GM12892 (cell line): ENCODE measurements at regions not wholly inside any gene's neighbourhood (a gene's known extent, or its start where the extent isn't known, plus 50 kb on each side); places are given as distances from the start of the nearest gene placed in this dataset.
"Not testable (repeated sequence)": the region's sequence is repeated elsewhere in the genome, so short reads cannot be mapped to it uniquely, and the experiment has no call there.

Experiments
- DNase-seq: peaks from one replicate; pipeline ENCODE4 v3.0.0; 2011; ENCODE audit not compliant: insufficient read length
- FAIRE-seq: peaks from 2 replicates; lab custom pipeline; 2011; peaks lifted over from hg19 to GRCh38; lab: Jason Lieb, UNC
- POLR2A ChIP-seq: IDR thresholded peaks from 2 replicates; pipeline ENCODE4 v1.6.1; 2011; ENCODE audit warnings: low read depth, low read length, control low read depth
- POLR2AphosphoS5 ChIP-seq: IDR thresholded peaks from 2 replicates; pipeline ENCODE4 v1.6.1; 2011; ENCODE audit warnings: low read depth, low read length, control low read depth
- TAF1 ChIP-seq: IDR thresholded peaks from 2 replicates; pipeline ENCODE4 v1.6.1; 2011; ENCODE audit warnings: low read depth, mild to moderate bottlenecking, control low read depth, low read length, borderline replicate concordance

DNA sequence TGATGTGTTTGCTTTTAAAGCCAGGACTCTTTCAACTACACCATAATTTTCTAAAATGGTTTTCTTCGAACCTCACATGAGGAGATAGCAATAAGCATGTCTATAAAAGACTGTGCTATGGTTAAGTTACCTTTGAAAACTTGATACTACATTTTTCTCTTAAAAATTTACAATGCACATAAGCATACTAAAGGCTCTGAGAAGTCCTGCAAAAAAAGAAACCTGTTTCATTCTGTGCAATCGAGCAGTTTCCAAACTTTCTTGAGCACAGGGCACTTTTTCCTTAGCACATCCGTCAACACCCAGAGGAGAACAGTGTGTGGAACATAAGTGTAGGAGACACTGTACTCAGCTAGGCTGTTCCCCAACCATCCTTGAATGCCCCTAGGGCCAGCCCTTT lies 144.1 kb upstream of the ARHGAP20 start:
- TF ChIP-seq TAF1 (no peak), POLR2AphosphoS5 (no peak), POLR2A (no peak)

DNA sequence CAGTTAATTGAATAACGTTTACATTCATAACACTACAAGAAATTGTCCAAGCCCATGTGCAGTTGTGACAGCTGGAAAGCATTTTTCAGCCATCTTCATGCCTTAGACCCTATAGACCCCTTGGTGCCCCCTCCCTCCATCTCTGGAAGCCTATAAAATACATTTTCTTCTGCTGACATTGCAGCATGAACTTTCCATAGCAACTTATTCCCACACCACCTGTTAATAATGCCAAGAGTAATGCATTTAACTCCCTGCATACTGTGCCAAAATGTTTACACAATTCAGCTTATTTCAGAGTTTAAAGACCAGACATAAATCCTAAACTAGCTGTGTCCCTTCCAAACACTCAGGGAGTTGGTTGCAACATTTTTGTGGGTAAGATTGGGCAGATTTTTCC lies 143.0 kb upstream of the ARHGAP20 start:
- FAIRE-seq (no peak), DNase-seq (no peak)

More for the DNA sequence above, 144.1 kb upstream of the ARHGAP20 start:
- no peak for FAIRE-seq
- DNase-seq = no peak

DNA sequence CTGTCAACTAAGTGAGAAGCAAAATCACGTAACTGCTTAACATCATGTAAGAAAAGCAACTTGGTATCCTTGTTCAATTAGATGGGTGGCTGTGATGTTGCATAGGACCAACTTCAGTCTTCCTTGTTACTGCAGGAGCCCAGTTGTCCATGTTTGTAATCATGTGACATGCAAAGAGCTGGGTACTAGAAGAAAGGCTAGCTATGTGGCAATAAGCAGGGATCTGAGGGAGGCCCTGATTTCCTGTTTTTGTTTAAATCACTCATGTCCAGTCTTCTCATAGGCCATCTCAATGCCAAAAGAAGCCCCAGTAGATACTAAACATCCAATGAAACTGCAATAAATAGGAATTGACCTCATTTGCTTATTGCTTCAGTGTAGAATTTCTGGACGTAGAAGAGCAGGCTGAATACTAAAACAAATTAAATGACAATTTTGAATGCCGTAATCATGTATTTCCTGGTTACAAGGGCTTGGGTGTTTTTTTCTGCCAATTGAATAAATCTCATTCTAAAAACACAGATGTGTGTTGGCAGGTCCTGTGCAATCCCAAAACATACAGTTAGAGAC lies 140.8 kb upstream of the ARHGAP20 start:
- DNase-seq = no peak
- TF ChIP-seq POLR2AphosphoS5 (no peak), TAF1 (no peak)
- no peak for FAIRE-seq

More for the DNA sequence above, 143.0 kb upstream of the ARHGAP20 start:
- no peak for TF ChIP-seq POLR2A
- no peak for TF ChIP-seq TAF1
- no peak for TF ChIP-seq POLR2AphosphoS5

DNA sequence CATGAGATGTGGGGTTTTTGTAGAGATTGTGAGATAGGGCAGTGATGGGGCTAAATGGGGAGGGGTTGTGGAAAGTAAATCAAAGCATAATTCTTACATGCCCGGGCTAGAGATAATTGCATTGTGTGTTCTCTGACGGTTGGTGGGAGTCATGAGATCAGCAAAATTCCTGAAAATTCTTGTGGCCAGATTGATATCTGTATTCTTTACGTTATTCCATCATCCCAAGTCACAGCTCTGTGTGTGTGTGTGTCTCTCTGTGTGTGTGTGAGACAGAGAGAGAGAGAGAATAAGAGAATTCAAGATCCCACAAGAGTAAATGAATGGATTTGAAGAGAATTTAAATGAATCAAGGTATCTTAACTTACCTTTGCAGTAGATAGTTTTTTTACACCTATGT lies 138.6 kb upstream of the ARHGAP20 start:
- TF ChIP-seq POLR2AphosphoS5 (no peak), POLR2A (no peak), TAF1 (no peak)
- DNase-seq (no peak), FAIRE-seq (no peak)

DNA sequence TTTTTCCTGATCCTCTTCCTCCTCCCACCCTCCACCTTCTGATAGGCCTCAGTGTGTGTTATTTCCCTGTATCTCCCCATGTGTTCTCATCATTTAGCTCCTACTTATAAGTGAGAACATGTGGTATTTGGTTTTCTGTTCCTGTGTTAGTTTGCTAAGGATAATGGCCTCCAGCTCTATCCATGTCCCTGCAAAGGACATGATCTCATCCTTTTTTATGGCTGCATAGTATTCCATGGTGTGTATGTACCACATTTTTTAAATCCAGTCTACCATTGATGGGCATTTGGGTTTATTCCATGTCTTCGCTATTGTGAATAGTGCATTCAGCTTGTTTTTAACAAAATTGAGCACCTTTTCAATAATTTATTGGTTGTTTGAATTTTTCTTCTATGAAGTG lies 130.8 kb upstream of the ARHGAP20 start:
- not testable (repeated sequence) for DNase-seq, FAIRE-seq

DNA sequence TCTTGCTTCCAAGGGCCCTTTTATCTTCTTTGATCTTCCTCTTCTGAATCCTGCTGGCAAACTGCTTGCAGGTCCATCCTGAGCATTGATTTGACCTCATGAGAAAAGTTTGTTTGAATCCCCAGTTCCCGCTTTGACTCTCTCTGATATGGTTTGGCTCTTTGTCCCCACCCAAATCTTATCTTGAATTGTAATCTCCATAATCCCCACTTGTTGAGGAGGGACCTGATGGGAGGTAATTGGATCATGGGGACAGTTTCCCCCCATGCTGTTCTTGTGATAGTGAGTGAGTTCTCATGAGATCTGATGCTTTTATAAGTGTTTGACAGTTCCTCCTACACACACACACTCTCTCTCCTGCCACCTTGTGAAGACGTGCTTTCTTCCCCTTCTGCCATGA lies 126.6 kb upstream of the ARHGAP20 start:
- no peak for TF ChIP-seq POLR2AphosphoS5
- DNase-seq = no peak
- FAIRE-seq = no peak

DNA sequence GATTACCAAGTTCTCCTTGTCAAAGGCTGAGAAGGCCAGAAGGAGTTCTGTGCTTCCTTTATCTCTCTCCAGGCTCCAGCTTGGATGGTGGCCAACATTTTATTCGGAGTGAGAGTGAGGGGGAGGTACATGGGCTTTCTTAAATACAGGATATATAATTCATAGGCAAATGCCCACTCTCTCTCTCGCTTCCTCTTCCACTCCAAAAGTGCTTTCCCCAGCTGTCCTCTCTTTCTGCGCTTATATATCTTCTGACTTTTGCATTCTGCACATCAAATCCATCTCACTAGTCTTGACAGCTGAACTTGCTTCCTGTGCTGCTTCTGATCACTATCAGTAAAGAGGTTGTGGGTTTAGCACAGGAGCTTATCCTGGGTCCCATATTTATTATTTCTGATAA lies 125.4 kb upstream of the ARHGAP20 start:
- no peak for TF ChIP-seq POLR2AphosphoS5
- TF ChIP-seq TAF1 = no peak
- no peak for TF ChIP-seq POLR2A
- DNase-seq = no peak
- FAIRE-seq = no peak

DNA sequence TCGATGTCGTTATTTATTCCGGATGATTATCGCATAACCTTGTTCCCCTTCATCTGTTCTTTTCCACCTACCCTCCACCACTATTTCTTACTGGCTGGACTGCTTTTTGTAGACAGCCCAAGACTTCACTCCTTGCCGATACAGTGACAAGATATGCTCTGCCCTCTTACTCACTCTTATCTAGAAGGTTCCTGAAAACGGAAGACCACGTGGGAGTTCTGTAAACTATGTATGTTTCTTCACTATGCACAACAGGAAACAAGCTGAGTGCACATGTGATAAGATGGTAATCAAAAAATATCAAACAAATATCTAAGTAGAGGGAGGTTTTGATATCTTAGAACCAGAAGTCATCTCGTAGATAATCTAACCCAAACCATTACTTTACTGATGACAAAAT lies 122.9 kb upstream of the ARHGAP20 start:
- DNase-seq = no peak
- no peak for TF ChIP-seq POLR2AphosphoS5
- TF ChIP-seq TAF1 = no peak
- no peak for TF ChIP-seq POLR2A
- FAIRE-seq = no peak

DNA sequence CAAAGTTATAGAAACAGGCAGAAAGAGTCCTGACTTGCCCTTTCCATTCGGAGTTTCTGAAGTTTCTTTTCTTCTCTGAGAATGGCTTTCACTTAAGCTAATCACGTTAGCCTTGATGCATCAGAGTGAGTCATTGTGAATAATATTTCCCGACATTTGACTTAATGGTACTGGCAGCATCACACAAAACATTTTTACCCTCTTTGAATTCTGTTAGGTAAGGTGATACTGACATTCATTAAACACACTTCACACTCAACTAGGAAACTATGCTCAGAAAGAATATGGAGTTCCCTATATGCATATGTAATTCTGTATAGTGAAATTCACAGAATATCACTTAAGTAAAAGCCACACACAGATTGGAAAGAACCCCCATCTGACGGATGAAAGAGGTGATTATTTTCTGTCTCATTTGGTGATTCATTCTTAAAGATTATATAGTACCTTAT lies 120.8 kb upstream of the ARHGAP20 start:
- no peak for DNase-seq
- no peak for FAIRE-seq
- no peak for TF ChIP-seq POLR2A
- no peak for TF ChIP-seq POLR2AphosphoS5
- no peak for TF ChIP-seq TAF1

DNA sequence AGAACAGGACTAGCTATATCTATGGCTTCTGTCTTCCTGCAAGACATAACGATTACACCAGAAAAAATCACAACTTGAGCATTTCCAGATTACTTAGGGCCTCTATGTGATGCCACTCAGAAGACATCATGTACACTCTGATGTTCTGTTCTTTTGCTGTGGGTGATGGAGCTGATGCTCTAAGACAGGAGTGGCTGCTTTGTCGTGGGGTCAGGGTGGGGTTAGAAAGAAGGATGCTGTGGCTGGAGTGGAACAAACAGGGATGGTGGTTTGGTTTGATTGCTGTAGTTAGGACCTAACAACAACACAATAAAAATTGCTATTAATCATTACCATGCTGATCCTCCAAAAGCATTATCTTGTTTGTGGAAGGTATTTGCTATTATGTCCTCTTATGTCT lies 120.3 kb upstream of the ARHGAP20 start:
- TF ChIP-seq POLR2AphosphoS5 (no peak), TAF1 (no peak), POLR2A (no peak)
- FAIRE-seq = no peak
- DNase-seq = no peak

DNA sequence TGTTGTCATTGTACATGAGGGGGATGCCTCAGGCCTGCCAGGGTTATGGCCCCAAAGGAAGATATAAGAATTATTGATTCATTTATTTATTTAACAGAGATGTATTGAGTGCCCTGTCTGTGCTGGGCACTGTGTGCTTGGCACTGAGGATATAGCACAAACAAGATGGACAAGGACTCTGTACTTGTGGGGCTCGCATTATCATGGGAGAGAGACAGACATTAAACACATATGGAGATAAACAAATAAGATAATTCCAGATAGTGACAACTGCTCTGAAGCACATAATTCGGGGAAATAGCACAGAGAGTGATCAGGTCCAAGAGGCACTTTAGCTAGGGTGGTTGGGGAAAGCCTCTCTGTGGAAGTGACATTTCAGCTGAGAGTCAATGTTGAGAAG lies 119.8 kb upstream of the ARHGAP20 start:
- no peak for TF ChIP-seq POLR2A
- no peak for TF ChIP-seq TAF1
- no peak for TF ChIP-seq POLR2AphosphoS5
- FAIRE-seq (no peak), DNase-seq (no peak)

DNA sequence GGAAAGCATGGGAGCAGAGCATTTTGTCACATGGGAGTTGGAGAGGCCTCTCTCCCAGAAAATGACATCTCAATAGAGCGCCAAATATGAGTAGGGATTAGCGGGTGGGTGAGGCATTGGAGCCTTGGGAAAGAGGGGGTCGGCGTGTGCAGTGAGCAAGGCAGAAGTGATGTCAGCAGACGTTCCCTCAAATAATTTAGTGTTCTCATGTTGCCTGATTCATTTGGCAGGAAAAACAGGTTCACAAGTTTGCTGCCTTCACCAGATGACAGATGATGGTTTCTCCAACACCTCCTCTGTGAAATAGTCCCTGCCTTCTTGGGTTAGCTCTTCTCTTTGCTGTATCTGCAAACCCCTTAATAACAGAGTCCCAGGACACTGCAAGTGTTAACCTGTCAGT lies 118.5 kb upstream of the ARHGAP20 start:
- TF ChIP-seq TAF1 (no peak), POLR2A (no peak)
- FAIRE-seq (no peak), DNase-seq (no peak)

DNA sequence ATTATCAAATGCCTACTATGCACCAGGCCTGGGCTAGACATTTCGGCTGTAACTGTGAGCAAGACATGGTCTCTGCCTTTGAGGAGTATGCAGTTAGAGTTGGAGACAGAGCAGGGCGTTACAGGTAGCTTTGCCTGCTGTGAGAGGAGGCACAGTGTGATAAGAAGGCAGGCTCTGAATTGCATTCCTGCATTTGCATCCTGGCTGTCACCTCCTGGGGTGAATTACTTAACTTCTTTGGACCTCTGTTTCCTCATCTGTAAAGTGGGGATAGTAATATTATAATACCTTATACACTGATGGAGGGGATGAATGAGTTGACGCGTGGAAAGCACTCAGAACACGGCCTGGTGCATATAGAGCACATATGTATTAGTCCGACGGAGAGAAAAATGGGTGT lies 118.1 kb upstream of the ARHGAP20 start:
- FAIRE-seq (no peak), DNase-seq (no peak)
- TF ChIP-seq TAF1 (no peak), POLR2AphosphoS5 (no peak), POLR2A (no peak)
